GM23248 (cell line): ENCODE measurements at regions not wholly inside any gene's neighbourhood (a gene's known extent, or its start where the extent isn't known, plus 50 kb on each side); places are given as distances from the start of the nearest gene placed in this dataset.
"Not testable (repeated sequence)": the region's sequence is repeated elsewhere in the genome, so short reads cannot be mapped to it uniquely, and the experiment has no call there.

Experiments used
- DNase-seq: peaks from one replicate; pipeline ENCODE4 v3.0.0-alpha.2; 2015
- H2AFZ ChIP-seq: fragments of 200-600 bp; sonication (generic); 2 replicates; pipeline ENCODE4 v1.6.1; 2016; ENCODE audit warnings: antibody characterized with exemption
- H3F3A ChIP-seq: fragments of 200-600 bp; sonication (generic); 2 replicates; pipeline ENCODE4 v1.6.1; 2016; ENCODE audit warnings: mild to moderate bottlenecking, antibody characterized with exemption, mixed run types; ENCODE audit not compliant: insufficient read depth
- H3K27ac ChIP-seq: fragments of 200-600 bp; sonication (generic); 2 replicates; pipeline ENCODE4 v1.5.1; 2016; ENCODE audit warnings: mild to moderate bottlenecking
- H3K27me3 ChIP-seq: fragments of 200-600 bp; sonication (generic); replicated peaks from 2 replicates; pipeline ENCODE4 v1.6.1; 2016; ENCODE audit warnings: mild to moderate bottlenecking; ENCODE audit not compliant: insufficient read depth
- H3K36me3 ChIP-seq: fragments of 200-600 bp; sonication (generic); 2 replicates; pipeline ENCODE4 v1.6.1; 2016; ENCODE audit warnings: low read depth, mild to moderate bottlenecking
- H3K4me1 ChIP-seq: fragments of 200-600 bp; sonication (generic); 2 replicates; pipeline ENCODE4 v1.6.1; 2016; ENCODE audit warnings: mild to moderate bottlenecking; ENCODE audit not compliant: insufficient read depth
- H3K4me2 ChIP-seq: fragments of 200-600 bp; sonication (generic); one replicate; pipeline ENCODE4 v1.6.1; 2016; ENCODE audit warnings: mild to moderate bottlenecking; ENCODE audit not compliant: unreplicated experiment
- H3K4me3 ChIP-seq: fragments of 200-600 bp; sonication (generic); 2 replicates; pipeline ENCODE4 v1.5.1; 2016; ENCODE audit warnings: mild to moderate bottlenecking
- H3K79me2 ChIP-seq: fragments of 200-600 bp; sonication (generic); 2 replicates; pipeline ENCODE4 v1.6.1; 2016; ENCODE audit warnings: mild to moderate bottlenecking; ENCODE audit not compliant: insufficient read depth
- H3K9ac ChIP-seq: fragments of 200-600 bp; sonication (generic); 2 replicates; pipeline ENCODE4 v1.6.1; 2016; ENCODE audit warnings: mild to moderate bottlenecking
- H3K9me2 ChIP-seq: fragments of 200-600 bp; sonication (generic); 2 replicates; pipeline ENCODE4 v1.6.1; 2016; ENCODE audit warnings: mixed run types, mild to moderate bottlenecking, moderate library complexity; ENCODE audit not compliant: insufficient read depth
- H3K9me3 ChIP-seq: fragments of 200-600 bp; sonication (generic); one replicate; pipeline ENCODE4 v1.6.1; 2017; ENCODE audit warnings: low read depth
- H4K20me1 ChIP-seq: fragments of 200-600 bp; sonication (generic); 2 replicates; pipeline ENCODE4 v1.6.0; 2016; ENCODE audit not compliant: insufficient read depth
- EZH2 ChIP-seq: fragments of 200-600 bp; sonication (generic); IDR thresholded peaks from 2 replicates; pipeline ENCODE4 v1.6.1; 2018; ENCODE audit warnings: antibody characterized with exemption, mild to moderate bottlenecking; ENCODE audit not compliant: insufficient read depth, poor library complexity, severe bottlenecking
- EZH2phosphoT487 ChIP-seq: fragments of 200-600 bp; sonication (generic); IDR thresholded peaks from 2 replicates; pipeline ENCODE4 v1.6.1; 2018; ENCODE audit warnings: antibody characterized with exemption, moderate library complexity, mild to moderate bottlenecking, low read depth; ENCODE audit not compliant: insufficient read depth
- WGBS, 2 experiments: methylation state at CpG; one replicate each; pipeline ENCODE4 v1.1.6; 2015 to 2017; ENCODE audit warnings: low lambda C conversion rate in 2 of 2, low coverage in 1 of 2; ENCODE audit errors: missing lambda C conversion rate in 2 of 2; 5-methylcytosine and 5-hydroxymethylcytosine counted together
- in situ Hi-C: fragments of 300-500 bp; cut with MboI; formaldehyde crosslinking; loops from 2 replicates; pipeline ENCODE4 v1.15.0; 2020

DNA sequence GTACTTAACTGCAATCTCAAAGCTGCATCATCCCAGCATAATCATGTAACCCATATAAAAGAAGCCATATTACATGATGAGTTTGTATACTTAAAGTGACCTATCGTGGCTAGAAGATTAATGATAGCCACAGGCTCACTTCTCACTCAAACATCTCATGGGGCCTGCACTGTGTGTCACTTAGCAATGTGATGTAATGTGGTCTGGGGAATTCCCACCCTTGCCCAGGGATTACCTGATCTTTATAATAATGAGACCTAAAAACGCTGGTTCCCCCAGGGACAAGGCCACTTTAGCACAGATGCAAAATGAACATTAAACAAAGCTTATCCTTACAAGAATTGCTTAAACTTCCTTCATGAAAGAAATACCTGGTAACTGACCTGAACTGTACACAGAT lies 427.1 kb upstream of the CNTNAP5 start:
- Histone ChIP-seq H3K79me2 (no peaks in the 10 kb centered on the region), H3K4me3 (no peak overlapping the region), H3K9ac (no peak overlapping the region), H3K36me3 (no peaks in the 10 kb centered on the region), H3K27me3 (no peaks in the 10 kb centered on the region), H2AFZ (no peak overlapping the region), H3K9me2 (no peaks in the 10 kb centered on the region), H4K20me1 (no peaks in the 10 kb centered on the region), H3F3A (no peaks in the 10 kb centered on the region), H3K4me2 (no peak overlapping the region), H3K27ac (no peak overlapping the region), H3K4me1 (no peaks in the 10 kb centered on the region), H3K9me3 (no peaks in the 10 kb centered on the region)
- no peak for DNase-seq
- 4 to 5% methylated on average over 2 of the region's 2 CpGs for WGBS, 2 experiments
- TF ChIP-seq EZH2phosphoT487 (no peak), EZH2 (no peak)
- in situ Hi-C loops, result no loop called here

DNA sequence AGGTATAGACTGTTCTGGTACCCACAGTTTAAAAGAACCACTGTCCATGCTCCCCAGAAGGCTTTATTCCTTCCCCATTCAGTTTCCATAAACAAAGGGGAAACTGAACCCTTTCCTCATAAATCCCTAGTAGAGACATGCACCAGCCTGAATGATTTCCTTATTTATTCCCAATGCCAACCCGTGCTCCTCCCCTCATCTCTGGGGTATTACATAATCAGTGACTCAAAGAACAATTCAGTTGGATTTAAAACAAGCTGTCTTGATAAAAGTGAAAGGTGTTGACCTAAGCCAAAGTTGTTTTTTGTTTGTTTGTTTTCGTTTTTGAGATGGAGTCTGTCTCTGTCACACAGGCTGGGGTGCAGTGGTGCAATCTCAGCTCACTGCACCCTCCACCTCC lies 418.5 kb upstream of the CNTNAP5 start:
- no peaks in the 10 kb centered on the region for H3F3A ChIP-seq
- no peak overlapping the region for H3K4me3 ChIP-seq
- in situ Hi-C loops, result no loop called here
- H3K27ac ChIP-seq, result no peak overlapping the region
- 0% methylated on average over 2 of the region's 2 CpGs for whole genome bisulfite sequencing, 2 experiments
- no peaks in the 10 kb centered on the region for H4K20me1 ChIP-seq
- H3K27me3 ChIP-seq, result no peaks in the 10 kb centered on the region
- no peaks in the 10 kb centered on the region for H3K4me1 ChIP-seq
- H3K79me2 ChIP-seq, result no peaks in the 10 kb centered on the region
- H3K9ac ChIP-seq, result no peak overlapping the region
- TF ChIP-seq EZH2phosphoT487 (no peak), EZH2 (no peak)
- no peaks in the 10 kb centered on the region for H3K9me2 ChIP-seq
- H3K36me3 ChIP-seq, result no peaks in the 10 kb centered on the region
- H3K4me2 ChIP-seq, result no peak overlapping the region
- DNase-seq, result no peak
- no peak overlapping the region for H2AFZ ChIP-seq
- no peaks in the 10 kb centered on the region for H3K9me3 ChIP-seq

DNA sequence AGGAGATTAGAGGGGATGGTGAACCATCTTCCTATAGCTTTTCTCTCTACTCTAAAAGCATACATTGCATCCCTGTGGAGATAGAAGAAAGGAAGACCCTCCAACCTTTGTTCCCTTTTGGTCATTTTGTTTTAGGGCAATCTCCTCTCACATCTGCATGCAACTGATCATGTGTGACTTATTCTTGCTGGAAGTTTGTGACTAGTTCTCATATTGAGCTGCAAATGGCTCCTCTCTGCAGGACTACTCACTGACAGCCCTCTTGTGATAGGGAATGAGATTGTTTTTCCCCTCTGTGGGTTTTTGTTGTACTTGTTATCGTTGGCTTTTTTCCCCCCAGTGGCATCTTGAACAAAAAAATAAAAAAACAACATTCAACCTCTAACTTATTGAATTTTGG lies 416.0 kb upstream of the CNTNAP5 start:
- TF ChIP-seq EZH2 (no peak), EZH2phosphoT487 (no peak)
- no peak overlapping the region for H3K4me3 ChIP-seq
- H4K20me1 ChIP-seq, result no peaks in the 10 kb centered on the region
- H3F3A ChIP-seq, result no peaks in the 10 kb centered on the region
- H3K9me2 ChIP-seq, result no peaks in the 10 kb centered on the region
- H3K4me1 ChIP-seq, result no peaks in the 10 kb centered on the region
- H2AFZ ChIP-seq, result no peak overlapping the region
- no peak overlapping the region for H3K4me2 ChIP-seq
- no peaks in the 10 kb centered on the region for H3K27me3 ChIP-seq
- in situ Hi-C loops, result no loop called here
- no peak for DNase-seq
- H3K36me3 ChIP-seq, result no peaks in the 10 kb centered on the region
- no peak overlapping the region for H3K27ac ChIP-seq
- WGBS, 2 experiments, result 0 to 10% methylated on average over 1 of the region's 1 CpG
- H3K9ac ChIP-seq, result no peak overlapping the region
- H3K79me2 ChIP-seq, result no peaks in the 10 kb centered on the region
- H3K9me3 ChIP-seq, result no peaks in the 10 kb centered on the region

DNA sequence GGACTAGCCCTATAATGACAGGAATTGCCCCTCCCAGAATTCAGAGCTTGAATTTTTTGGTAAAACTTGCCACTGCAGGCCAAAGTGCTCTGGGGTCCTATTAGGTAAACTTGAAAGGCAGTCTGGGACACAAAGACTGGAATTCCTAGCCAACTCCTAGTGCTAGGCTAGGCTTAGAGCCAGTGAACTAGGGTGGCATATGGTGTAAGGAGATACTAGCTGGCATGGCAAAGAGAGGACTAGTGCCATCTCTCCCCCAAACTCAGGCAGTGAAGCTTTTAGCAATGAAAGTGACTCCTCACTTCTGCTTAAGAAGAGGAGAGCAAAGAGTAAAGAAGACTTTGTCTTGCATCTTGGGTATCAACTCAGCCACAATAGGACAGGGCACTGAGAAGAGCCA lies 410.5 kb upstream of the CNTNAP5 start:
- no peak overlapping the region for H3K4me2 ChIP-seq
- no peak overlapping the region for H3K9ac ChIP-seq
- no peaks in the 10 kb centered on the region for H4K20me1 ChIP-seq
- H2AFZ ChIP-seq, result no peak overlapping the region
- H3K4me1 ChIP-seq, result no peaks in the 10 kb centered on the region
- H3K79me2 ChIP-seq, result no peaks in the 10 kb centered on the region
- H3K9me2 ChIP-seq, result no peaks in the 10 kb centered on the region
- in situ Hi-C loops, result no loop called here
- no peaks in the 10 kb centered on the region for H3K36me3 ChIP-seq
- no peaks in the 10 kb centered on the region for H3F3A ChIP-seq
- H3K9me3 ChIP-seq, result no peaks in the 10 kb centered on the region
- H3K27me3 ChIP-seq, result no peaks in the 10 kb centered on the region
- DNase-seq, result no peak
- no peak overlapping the region for H3K27ac ChIP-seq
- H3K4me3 ChIP-seq, result no peak overlapping the region
- TF ChIP-seq EZH2phosphoT487, result no peak

DNA sequence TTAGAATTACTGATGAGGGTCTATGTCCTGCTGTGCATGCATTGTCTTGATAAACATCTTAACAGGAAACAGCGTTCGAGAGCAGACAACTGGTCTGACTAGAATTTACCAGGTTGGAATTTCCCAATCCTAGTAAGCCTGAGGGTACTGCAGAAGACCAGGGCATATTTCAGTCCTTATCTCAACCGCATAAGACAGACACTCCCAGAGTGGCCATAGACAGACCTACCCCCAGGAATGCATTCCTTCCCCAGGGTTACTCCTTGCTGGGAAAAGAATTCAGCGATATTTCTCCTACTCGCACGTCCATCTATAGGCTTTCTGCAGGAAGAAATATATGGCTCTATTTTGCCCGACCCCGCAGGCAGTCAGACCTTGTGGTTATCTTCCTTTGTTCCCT lies 406.4 kb upstream of the CNTNAP5 start:
- H3K4me3 ChIP-seq, DNase-seq: not testable (repeated sequence)
- 21 to 26% methylated on average over 8 of the region's 8 CpGs for WGBS, 2 experiments

More for the DNA sequence above, 406.4 kb upstream of the CNTNAP5 start:
- H3K36me3 ChIP-seq, H3K4me2 ChIP-seq, H3K79me2 ChIP-seq, in situ Hi-C loops, H3K4me1 ChIP-seq, H3K27me3 ChIP-seq, H3K9me3 ChIP-seq, H3K9me2 ChIP-seq, H4K20me1 ChIP-seq, H3F3A ChIP-seq, H3K9ac ChIP-seq, H3K27ac ChIP-seq, H2AFZ ChIP-seq: not testable (repeated sequence)
